CD14-positive monocyte (primary cell): ENCODE measurements at regions not wholly inside any gene's neighbourhood (a gene's known extent, or its start where the extent isn't known, plus 50 kb on each side); places are given as distances from the start of the nearest gene placed in this dataset.

Source experiments
- DNase-seq, 3 donors: peaks; one replicate each; pipeline ENCODE4 v3.0.0-alpha.2; 2011 to 2022
- H2AFZ ChIP-seq: 2 replicates; pipeline ENCODE4 v1.6.0; 2012; ENCODE audit warnings: mild to moderate bottlenecking, low read depth, low read length, inconsistent platforms; ENCODE audit not compliant: insufficient read depth, poor library complexity, severe bottlenecking
- H3K27ac ChIP-seq, 2 donors: 1 replicate in 1 of 2; 2 replicates in 1 of 2; pipeline ENCODE4 v1.5.1; 2012 to 2013; ENCODE audit warnings: low read length in 2 of 2, control low read depth in 1 of 2, inconsistent platforms in 1 of 2, low read depth in 1 of 2, mild to moderate bottlenecking in 1 of 2
- H3K27me3 ChIP-seq, 2 donors: one replicate each; pipeline versions ENCODE4 v1.6.0 to v1.6.1; 2011 to 2013; ENCODE audit warnings: low read length in 2 of 2; ENCODE audit not compliant: control insufficient read depth in 2 of 2, insufficient read depth in 2 of 2
- H3K36me3 ChIP-seq, 2 donors: replicated peaks in 1 of 2; 1 replicate in 1 of 2; 2 replicates in 1 of 2; pipeline versions ENCODE4 v1.5.1 to v1.6.1; 2012 to 2013; ENCODE audit warnings: low read length in 2 of 2, control low read depth in 1 of 2, inconsistent platforms in 1 of 2, mild to moderate bottlenecking in 1 of 2; ENCODE audit not compliant: insufficient read depth in 2 of 2, control insufficient read depth in 1 of 2
- H3K4me1 ChIP-seq, 2 donors: 1 replicate in 1 of 2; 2 replicates in 1 of 2; pipeline versions ENCODE4 v1.5.1 to v1.6.1; 2012 to 2013; ENCODE audit warnings: low read length in 2 of 2, control low read depth in 1 of 2, inconsistent platforms in 1 of 2, mild to moderate bottlenecking in 1 of 2, moderate library complexity in 1 of 2; ENCODE audit not compliant: insufficient read depth in 2 of 2, control insufficient read depth in 1 of 2
- H3K4me2 ChIP-seq: replicated peaks from 2 replicates; pipeline ENCODE3; 2012; ENCODE audit warnings: low read length, moderate library complexity, mild to moderate bottlenecking; ENCODE audit not compliant: poor library complexity, severe bottlenecking; ENCODE audit errors: extremely low read depth
- H3K4me3 ChIP-seq, 3 experiments: fragments of 200-600 bp in 1 of 3; sonication (generic) in 1 of 3; replicated peaks in 1 of 3; 1 replicate in 2 of 3; 2 replicates in 1 of 3; pipeline ENCODE4 v1.5.1; 2011 to 2013; ENCODE audit warnings: low read length in 3 of 3, mild to moderate bottlenecking in 3 of 3, control low read depth in 2 of 3, low read depth in 2 of 3, inconsistent platforms in 1 of 3, moderate library complexity in 1 of 3
- H3K79me2 ChIP-seq: 2 replicates; pipeline ENCODE4 v1.6.0; 2012; ENCODE audit warnings: mild to moderate bottlenecking, control low read depth, inconsistent platforms, low read length, moderate library complexity; ENCODE audit not compliant: insufficient read depth
- H3K9ac ChIP-seq: 2 replicates; pipeline ENCODE4 v1.6.0; 2017; ENCODE audit warnings: low read length, mild to moderate bottlenecking; ENCODE audit not compliant: insufficient read depth, poor library complexity, severe bottlenecking
- H3K9me3 ChIP-seq, 2 donors: replicated peaks in 1 of 2; 1 replicate in 1 of 2; 2 replicates in 1 of 2; pipeline versions ENCODE4 v1.5.1 to v1.6.1; 2012 to 2013; ENCODE audit warnings: low read length in 2 of 2, control low read depth in 1 of 2; ENCODE audit not compliant: control insufficient read depth in 1 of 2, insufficient read depth in 1 of 2
- H4K20me1 ChIP-seq: 2 replicates; pipeline ENCODE4 v1.6.0; 2012; ENCODE audit warnings: mild to moderate bottlenecking, low read length, control low read depth, moderate library complexity; ENCODE audit not compliant: insufficient read depth
- H3K27ac Mint-ChIP-seq, 7 donors: one replicate each; pipeline ENCODE4 v1.8.0; 2020; ENCODE audit warnings: mild to moderate bottlenecking in 7 of 7, mixed read lengths in 7 of 7, moderate library complexity in 6 of 7, inconsistent platforms in 2 of 7
- H3K27me3 Mint-ChIP-seq, 3 donors: one replicate each; pipeline ENCODE4 v1.8.0; 2021 to 2022; ENCODE audit warnings: low read depth in 3 of 3, mild to moderate bottlenecking in 3 of 3, mixed read lengths in 3 of 3, moderate library complexity in 3 of 3, inconsistent platforms in 1 of 3
- H3K36me3 Mint-ChIP-seq, 2 donors: one replicate each; pipeline ENCODE4 v1.8.0; 2020; ENCODE audit warnings: mixed read lengths in 2 of 2, inconsistent platforms in 1 of 2, mild to moderate bottlenecking in 1 of 2
- H3K4me1 Mint-ChIP-seq: one replicate; pipeline ENCODE4 v1.8.0; 2020; ENCODE audit warnings: mild to moderate bottlenecking, mixed read lengths
- H3K4me3 Mint-ChIP-seq, 2 donors: one replicate each; pipeline ENCODE4 v1.8.0; 2020; ENCODE audit warnings: mild to moderate bottlenecking in 2 of 2, mixed read lengths in 2 of 2, moderate library complexity in 1 of 2
- H3K9me3 Mint-ChIP-seq, 7 donors: one replicate each; pipeline ENCODE4 v1.8.0; 2020 to 2022; ENCODE audit warnings: mixed read lengths in 7 of 7, mild to moderate bottlenecking in 6 of 7, moderate library complexity in 6 of 7, inconsistent platforms in 2 of 7
- WGBS: methylation state at CpG from one replicate; pipeline ENCODE4 v1.1.5; 2013; ENCODE audit warnings: missing lambda C conversion rate; ENCODE audit not compliant: insufficient coverage; 5-methylcytosine and 5-hydroxymethylcytosine counted together
- intact Hi-C, 2 donors: fragments of 100-400 bp; cut with micrococcal nuclease; formaldehyde crosslinking; loops; one replicate each; pipeline versions ENCODE4 v1.15.0 to v1.15.1; 2023
- TF ChIP-seq, protein P1 (sequence below): fragments of 200-600 bp; IDR thresholded peaks from one replicate; pipeline ENCODE4 v1.8.0; 2022; ENCODE audit warnings: antibody characterized with exemption, mild to moderate bottlenecking

DNA sequence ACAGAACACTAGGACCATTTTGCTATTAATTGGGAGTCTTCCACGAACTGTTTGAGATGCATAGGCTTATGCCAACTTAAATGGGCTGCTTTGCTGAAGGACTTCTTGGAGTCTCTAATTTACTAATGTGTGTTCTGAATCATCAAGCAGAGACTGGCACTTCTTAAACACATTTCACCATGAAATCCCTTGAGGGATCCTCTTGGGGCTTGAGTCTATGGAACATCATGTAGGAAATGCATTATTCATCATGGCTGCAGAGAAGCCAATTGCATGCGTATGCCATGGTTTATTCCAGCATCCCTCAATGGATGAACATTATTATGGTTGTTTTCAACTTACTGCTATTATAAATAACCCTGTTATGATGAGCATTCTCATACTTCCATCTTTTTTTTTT lies 73.4 kb downstream of the FGD2 start:
- intact Hi-C loops: no loop called here
- no peaks in the 10 kb centered on the region for H3K9me3 ChIP-seq
- H3K36me3 Mint-ChIP-seq: no peaks in the 10 kb centered on the region

DNA sequence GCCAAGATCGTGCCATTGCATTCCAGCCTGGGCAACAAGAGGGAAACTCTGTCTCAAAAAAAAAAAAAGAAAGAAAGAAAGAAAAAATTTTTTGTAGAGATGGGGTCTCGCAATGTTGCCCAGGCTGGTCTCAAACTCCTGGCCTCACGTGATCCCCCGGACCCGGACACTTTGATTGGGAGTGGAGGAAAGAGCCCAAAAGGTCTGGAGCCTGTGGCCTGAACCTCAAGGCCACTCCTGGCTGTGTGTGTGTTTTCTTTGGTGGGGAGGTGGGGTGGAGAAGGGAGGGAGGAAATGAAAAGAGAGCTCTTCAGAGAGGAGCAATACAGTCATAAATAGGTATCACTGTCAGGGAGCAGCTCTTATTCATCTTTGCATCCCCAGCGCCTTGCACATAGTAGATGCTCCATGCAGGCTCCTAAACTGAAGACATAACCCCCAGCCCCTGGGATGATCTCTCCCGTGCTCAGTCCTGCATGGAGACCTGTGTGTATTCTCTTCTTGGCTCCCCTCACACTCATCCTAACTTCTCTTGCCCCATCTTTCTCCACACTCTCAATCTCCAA lies 75.7 kb downstream of the FGD2 start:
- peaks cover 0 to 4% (median 0%) of the 10 kb centered on the region in 7 donors for H3K9me3 Mint-ChIP-seq
- H3K4me3 Mint-ChIP-seq: no peak overlapping the region
- peaks cover 45% of the 10 kb centered on the region for H3K4me1 Mint-ChIP-seq
- Histone ChIP-seq H3K27ac (no peak overlapping the region), H3K27me3 (no peaks in the 10 kb centered on the region), H3K4me1 (peaks cover 42 to 43% of the 10 kb centered on the region in 2 donors), H3K4me3 (no peak overlapping the region), H3K79me2 (no peaks in the 10 kb centered on the region), H3K4me2 (no peak overlapping the region), H3K9ac (no peak overlapping the region), H3K9me3 (no peaks in the 10 kb centered on the region), H2AFZ (no peak overlapping the region), H3K36me3 (no peaks in the 10 kb centered on the region), H4K20me1 (no peaks in the 10 kb centered on the region)
- 96% methylated on average over 6 of the region's 7 CpGs for WGBS
- TF ChIP-seq, protein P1, sequence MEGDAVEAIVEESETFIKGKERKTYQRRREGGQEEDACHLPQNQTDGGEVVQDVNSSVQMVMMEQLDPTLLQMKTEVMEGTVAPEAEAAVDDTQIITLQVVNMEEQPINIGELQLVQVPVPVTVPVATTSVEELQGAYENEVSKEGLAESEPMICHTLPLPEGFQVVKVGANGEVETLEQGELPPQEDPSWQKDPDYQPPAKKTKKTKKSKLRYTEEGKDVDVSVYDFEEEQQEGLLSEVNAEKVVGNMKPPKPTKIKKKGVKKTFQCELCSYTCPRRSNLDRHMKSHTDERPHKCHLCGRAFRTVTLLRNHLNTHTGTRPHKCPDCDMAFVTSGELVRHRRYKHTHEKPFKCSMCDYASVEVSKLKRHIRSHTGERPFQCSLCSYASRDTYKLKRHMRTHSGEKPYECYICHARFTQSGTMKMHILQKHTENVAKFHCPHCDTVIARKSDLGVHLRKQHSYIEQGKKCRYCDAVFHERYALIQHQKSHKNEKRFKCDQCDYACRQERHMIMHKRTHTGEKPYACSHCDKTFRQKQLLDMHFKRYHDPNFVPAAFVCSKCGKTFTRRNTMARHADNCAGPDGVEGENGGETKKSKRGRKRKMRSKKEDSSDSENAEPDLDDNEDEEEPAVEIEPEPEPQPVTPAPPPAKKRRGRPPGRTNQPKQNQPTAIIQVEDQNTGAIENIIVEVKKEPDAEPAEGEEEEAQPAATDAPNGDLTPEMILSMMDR: no peak
- no peaks in the 10 kb centered on the region for H3K36me3 Mint-ChIP-seq
- intact Hi-C loops: loop anchor here in 1 of 2 donors (5.0 kb wide), 1 partner anchor 46 kb away; no protein-coding TSS in a partner anchor
- DNase-seq: no peak
- H3K27me3 Mint-ChIP-seq: peaks cover 0 to 7% (median 3%) of the 10 kb centered on the region in 3 donors
- peak overlapping the region in 1 of 7 donors; percentile 35 for H3K27ac Mint-ChIP-seq

More for the DNA sequence above, 73.4 kb downstream of the FGD2 start:
- DNase-seq: no peak
- Mint-ChIP-seq H3K4me3 (no peak overlapping the region), H3K27ac (no peak overlapping the region), H3K4me1 (peaks cover 22% of the 10 kb centered on the region), H3K9me3 (peaks cover 0 to 3% (median 0%) of the 10 kb centered on the region in 7 donors), H3K27me3 (peaks cover 0 to 8% (median 3%) of the 10 kb centered on the region in 3 donors)
- no peaks in the 10 kb centered on the region for H3K79me2 ChIP-seq
- H3K27me3 ChIP-seq: no peaks in the 10 kb centered on the region
- H3K4me1 ChIP-seq: peaks cover 19 to 21% of the 10 kb centered on the region in 2 donors
- H3K36me3 ChIP-seq: no peaks in the 10 kb centered on the region
- no peak overlapping the region for H3K4me3 ChIP-seq
- no peak overlapping the region for H3K27ac ChIP-seq
- TF ChIP-seq, protein P1: no peak
- WGBS: no CpG with 5 or more reads among the region's 2 CpGs
- H3K4me2 ChIP-seq: no peak overlapping the region
- H2AFZ ChIP-seq: no peak overlapping the region
- H3K9ac ChIP-seq: no peak overlapping the region
- H4K20me1 ChIP-seq: no peaks in the 10 kb centered on the region
